SK-N-SH (cell line): ENCODE measurements at regions not wholly inside any gene's neighbourhood (a gene's known extent, or its start where the extent isn't known, plus 50 kb on each side); places are given as distances from the start of the nearest gene placed in this dataset.
A peak's percentile ranks its signal among the peaks of the same experiment; 100 is the strongest.

Experiments
- CTCF ChIA-PET: fragments of 300-600, 350-600 bp; formaldehyde crosslinking; extraction: SDS; loops from one replicate; lab custom pipeline; 2021; lab: Yijun Ruan, JAX
- POLR2A ChIA-PET: fragments of 350-600 bp; sonication (Branson Sonifier 250); formaldehyde crosslinking; extraction: SDS; loops from one replicate; lab custom pipeline; 2020; ENCODE audit warnings: antibody characterized with exemption, inconsistent platforms; lab: Yijun Ruan, JAX
- DNase-seq: peaks from one replicate; pipeline ENCODE4 v3.0.0; 2012
- H2AFZ ChIP-seq: fragments of 200-600 bp; sonication (generic); 2 replicates; pipeline ENCODE4 v1.8.1; 2016; ENCODE audit warnings: antibody characterized with exemption, mild to moderate bottlenecking, low read depth
- H3F3A ChIP-seq: fragments of 200-600 bp; sonication (generic); replicated peaks from 2 replicates; pipeline ENCODE3; 2016; ENCODE audit warnings: antibody characterized with exemption, mild to moderate bottlenecking; ENCODE audit not compliant: insufficient read depth
- H3K27ac ChIP-seq, 2 experiments: fragments of 200-500 bp in 1 of 2; fragments of 200-600 bp in 1 of 2; sonication (Bioruptor generic) in 1 of 2; sonication (generic), shearing (Covaris generic) in 1 of 2; 2 replicates each; pipeline versions ENCODE4 v1.5.1 to v1.6.1; 2014 to 2016; ENCODE audit warnings: low read depth in 2 of 2, inconsistent platforms in 1 of 2, low read length in 1 of 2, mild to moderate bottlenecking in 1 of 2, mixed read lengths in 1 of 2
- H3K27me3 ChIP-seq: fragments of 200-600 bp; sonication (generic), shearing (Covaris generic); 2 replicates; pipeline ENCODE4 v1.6.1; 2016; ENCODE audit warnings: mixed run types; ENCODE audit not compliant: insufficient read depth
- H3K36me3 ChIP-seq, 2 experiments: fragments of 200-500 bp in 1 of 2; fragments of 200-600 bp in 1 of 2; sonication (Bioruptor generic) in 1 of 2; sonication (generic) in 1 of 2; replicated peaks in 1 of 2; 2 replicates each; pipeline versions ENCODE3 to v1.5.1; 2014 to 2016; ENCODE audit warnings: low read length in 1 of 2, mild to moderate bottlenecking in 1 of 2; ENCODE audit not compliant: insufficient read depth in 2 of 2, control insufficient read depth in 1 of 2
- H3K4me1 ChIP-seq, 2 experiments: fragments of 200-500 bp in 1 of 2; fragments of 200-600 bp in 1 of 2; sonication (Bioruptor generic) in 1 of 2; sonication (generic), shearing (Covaris generic) in 1 of 2; 2 replicates each; pipeline versions ENCODE4 v1.5.1 to v1.6.1; 2014 to 2016; ENCODE audit warnings: low read depth in 1 of 2, low read length in 1 of 2, mixed run types in 1 of 2; ENCODE audit not compliant: insufficient read depth in 2 of 2, control insufficient read depth in 1 of 2
- H3K4me2 ChIP-seq: fragments of 200-600 bp; sonication (generic), shearing (Covaris generic); 2 replicates; pipeline ENCODE4 v1.6.1; 2017; ENCODE audit warnings: mixed run types
- H3K4me3 ChIP-seq, 2 experiments: fragments of 200-500 bp in 1 of 2; fragments of 200-600 bp in 1 of 2; sonication (Bioruptor generic) in 1 of 2; sonication (generic), shearing (Covaris generic) in 1 of 2; 2 replicates each; pipeline versions ENCODE4 v1.5.1 to v1.8.1; 2014 to 2016; ENCODE audit warnings: low read depth in 2 of 2, inconsistent platforms in 1 of 2, low read length in 1 of 2, mild to moderate bottlenecking in 1 of 2, mixed read lengths in 1 of 2, moderate library complexity in 1 of 2
- H3K79me2 ChIP-seq: fragments of 200-600 bp; sonication (generic); 2 replicates; pipeline ENCODE4 v1.8.1; 2017; ENCODE audit warnings: mild to moderate bottlenecking; ENCODE audit not compliant: insufficient read depth
- H3K9ac ChIP-seq: fragments of 200-600 bp; sonication (generic); 2 replicates; pipeline ENCODE4 v1.6.1; 2017; ENCODE audit warnings: mixed run types
- H3K9me2 ChIP-seq: fragments of 200-600 bp; sonication (generic); 2 replicates; pipeline ENCODE4 v1.6.1; 2017; ENCODE audit warnings: mixed run types
- H3K9me3 ChIP-seq: fragments of 200-600 bp; sonication (generic); 2 replicates; pipeline ENCODE4 v1.6.1; 2017; ENCODE audit warnings: mixed run types, mild to moderate bottlenecking, moderate library complexity
- H4K20me1 ChIP-seq: fragments of 200-600 bp; sonication (generic); 2 replicates; pipeline ENCODE4 v1.6.1; 2017; ENCODE audit warnings: mild to moderate bottlenecking, mixed run types; ENCODE audit not compliant: insufficient read depth
- CHD2 ChIP-seq: fragments of 150-350 bp; IDR thresholded peaks from 2 replicates; pipeline ENCODE4 v1.6.1; 2018; ENCODE audit warnings: low read length; ENCODE audit not compliant: partially characterized antibody
- EZH2phosphoT487 ChIP-seq: fragments of 200-600 bp; sonication (generic); IDR thresholded peaks from 2 replicates; pipeline ENCODE4 v1.6.1; 2017; ENCODE audit warnings: low read depth, mixed run types, mild to moderate bottlenecking, antibody characterized with exemption, moderate library complexity, borderline replicate concordance
- FOSL2 ChIP-seq: IDR thresholded peaks from 2 replicates; pipeline ENCODE4 v1.4.0; 2012; ENCODE audit warnings: low read depth, mild to moderate bottlenecking, moderate library complexity, borderline replicate concordance
- FOXJ3 ChIP-seq: sonication (generic); formaldehyde crosslinking; IDR thresholded peaks from 2 replicates; pipeline ENCODE4 v1.5.1; 2020; ENCODE audit warnings: mild to moderate bottlenecking, missing genetic modification reagents
- MXI1 ChIP-seq: IDR thresholded peaks from 2 replicates; pipeline ENCODE4 v1.6.1; 2012; ENCODE audit warnings: mild to moderate bottlenecking, low read depth, low read length, improper control_type of control experiment
- POLR2AphosphoS5 ChIP-seq: IDR thresholded peaks from 2 replicates; pipeline ENCODE4 v1.6.1; 2012; ENCODE audit warnings: low read depth, low read length
- RAD21 ChIP-seq: IDR thresholded peaks from 2 replicates; pipeline ENCODE4 v1.6.1; 2012; ENCODE audit warnings: mild to moderate bottlenecking, low read length
- RFX5 ChIP-seq: IDR thresholded peaks from 2 replicates; pipeline ENCODE4 v1.6.1; 2012; ENCODE audit warnings: mild to moderate bottlenecking, improper control_type of control experiment, low read length
- TCF12 ChIP-seq: IDR thresholded peaks from 2 replicates; pipeline ENCODE4 v1.4.0; 2012
- TEAD4 ChIP-seq: IDR thresholded peaks from 2 replicates; pipeline ENCODE4 v1.4.0; 2012; ENCODE audit warnings: mild to moderate bottlenecking, borderline replicate concordance; ENCODE audit not compliant: insufficient read depth
- YY1 ChIP-seq: IDR thresholded peaks from 2 replicates; pipeline ENCODE4 v1.4.0; 2012; ENCODE audit warnings: low read depth, mild to moderate bottlenecking
- WGBS: methylation state at CpG from one replicate; pipeline ENCODE4 v1.1.6; 2017; ENCODE audit warnings: low lambda C conversion rate; 5-methylcytosine and 5-hydroxymethylcytosine counted together
- TF ChIP-seq, protein P1 (sequence below): IDR thresholded peaks from 2 replicates; pipeline ENCODE4 v1.4.0; 2012; ENCODE audit warnings: low read depth, borderline replicate concordance
- TF ChIP-seq, protein P2 (sequence below): fragments of 150-350 bp; IDR thresholded peaks from 2 replicates; pipeline ENCODE4 v1.6.1; 2016; ENCODE audit warnings: mild to moderate bottlenecking, low read depth, low read length
- TF ChIP-seq, protein P3 (sequence below): IDR thresholded peaks from 2 replicates; pipeline ENCODE4 v1.6.1; 2012; ENCODE audit warnings: mild to moderate bottlenecking, low read depth, low read length, moderate library complexity
- TF ChIP-seq, protein P4 (sequence below): IDR thresholded peaks from 2 replicates; pipeline ENCODE4 v1.4.0; 2012; ENCODE audit warnings: low read depth

DNA sequence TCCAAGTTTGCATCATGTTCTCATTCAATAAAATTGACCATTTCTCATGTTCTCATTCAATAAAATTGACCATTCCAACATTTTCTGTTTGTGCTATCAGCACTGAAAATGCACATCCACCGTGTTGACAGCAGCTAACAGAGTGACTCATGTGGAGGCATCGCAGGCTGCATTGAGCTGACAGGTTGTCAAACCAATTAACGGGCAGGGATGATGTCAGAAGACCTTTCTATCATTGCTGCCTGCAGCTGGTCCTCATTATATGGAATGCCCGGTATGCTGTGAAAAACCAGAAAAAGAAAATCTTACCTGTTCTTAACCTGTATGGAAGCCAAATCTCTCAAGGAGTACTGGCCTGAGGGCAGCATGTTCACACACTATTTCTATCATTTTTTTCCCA lies 202.0 kb downstream of the SMIM20 start (continued):
- no peak for TF ChIP-seq RFX5
- peak; percentile 73; the same call in 1 of the 2 replicates for TF ChIP-seq FOSL2
- no peak for TF ChIP-seq EZH2phosphoT487
- peak; percentile 98 for TF ChIP-seq POLR2AphosphoS5
- no peak for TF ChIP-seq MXI1
- TF ChIP-seq YY1: no peak
- TF ChIP-seq CHD2: no peak
- TF ChIP-seq, protein P1, sequence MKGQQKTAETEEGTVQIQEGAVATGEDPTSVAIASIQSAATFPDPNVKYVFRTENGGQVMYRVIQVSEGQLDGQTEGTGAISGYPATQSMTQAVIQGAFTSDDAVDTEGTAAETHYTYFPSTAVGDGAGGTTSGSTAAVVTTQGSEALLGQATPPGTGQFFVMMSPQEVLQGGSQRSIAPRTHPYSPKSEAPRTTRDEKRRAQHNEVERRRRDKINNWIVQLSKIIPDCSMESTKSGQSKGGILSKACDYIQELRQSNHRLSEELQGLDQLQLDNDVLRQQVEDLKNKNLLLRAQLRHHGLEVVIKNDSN: no peak
- TF ChIP-seq, protein P2, sequence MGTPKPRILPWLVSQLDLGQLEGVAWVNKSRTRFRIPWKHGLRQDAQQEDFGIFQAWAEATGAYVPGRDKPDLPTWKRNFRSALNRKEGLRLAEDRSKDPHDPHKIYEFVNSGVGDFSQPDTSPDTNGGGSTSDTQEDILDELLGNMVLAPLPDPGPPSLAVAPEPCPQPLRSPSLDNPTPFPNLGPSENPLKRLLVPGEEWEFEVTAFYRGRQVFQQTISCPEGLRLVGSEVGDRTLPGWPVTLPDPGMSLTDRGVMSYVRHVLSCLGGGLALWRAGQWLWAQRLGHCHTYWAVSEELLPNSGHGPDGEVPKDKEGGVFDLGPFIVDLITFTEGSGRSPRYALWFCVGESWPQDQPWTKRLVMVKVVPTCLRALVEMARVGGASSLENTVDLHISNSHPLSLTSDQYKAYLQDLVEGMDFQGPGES: no peak
- TF ChIP-seq, protein P3, sequence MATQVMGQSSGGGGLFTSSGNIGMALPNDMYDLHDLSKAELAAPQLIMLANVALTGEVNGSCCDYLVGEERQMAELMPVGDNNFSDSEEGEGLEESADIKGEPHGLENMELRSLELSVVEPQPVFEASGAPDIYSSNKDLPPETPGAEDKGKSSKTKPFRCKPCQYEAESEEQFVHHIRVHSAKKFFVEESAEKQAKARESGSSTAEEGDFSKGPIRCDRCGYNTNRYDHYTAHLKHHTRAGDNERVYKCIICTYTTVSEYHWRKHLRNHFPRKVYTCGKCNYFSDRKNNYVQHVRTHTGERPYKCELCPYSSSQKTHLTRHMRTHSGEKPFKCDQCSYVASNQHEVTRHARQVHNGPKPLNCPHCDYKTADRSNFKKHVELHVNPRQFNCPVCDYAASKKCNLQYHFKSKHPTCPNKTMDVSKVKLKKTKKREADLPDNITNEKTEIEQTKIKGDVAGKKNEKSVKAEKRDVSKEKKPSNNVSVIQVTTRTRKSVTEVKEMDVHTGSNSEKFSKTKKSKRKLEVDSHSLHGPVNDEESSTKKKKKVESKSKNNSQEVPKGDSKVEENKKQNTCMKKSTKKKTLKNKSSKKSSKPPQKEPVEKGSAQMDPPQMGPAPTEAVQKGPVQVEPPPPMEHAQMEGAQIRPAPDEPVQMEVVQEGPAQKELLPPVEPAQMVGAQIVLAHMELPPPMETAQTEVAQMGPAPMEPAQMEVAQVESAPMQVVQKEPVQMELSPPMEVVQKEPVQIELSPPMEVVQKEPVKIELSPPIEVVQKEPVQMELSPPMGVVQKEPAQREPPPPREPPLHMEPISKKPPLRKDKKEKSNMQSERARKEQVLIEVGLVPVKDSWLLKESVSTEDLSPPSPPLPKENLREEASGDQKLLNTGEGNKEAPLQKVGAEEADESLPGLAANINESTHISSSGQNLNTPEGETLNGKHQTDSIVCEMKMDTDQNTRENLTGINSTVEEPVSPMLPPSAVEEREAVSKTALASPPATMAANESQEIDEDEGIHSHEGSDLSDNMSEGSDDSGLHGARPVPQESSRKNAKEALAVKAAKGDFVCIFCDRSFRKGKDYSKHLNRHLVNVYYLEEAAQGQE: 0 out of 2 replicates have a peak, but pooled peaks have one; percentile 38
- TF ChIP-seq, protein P4, sequence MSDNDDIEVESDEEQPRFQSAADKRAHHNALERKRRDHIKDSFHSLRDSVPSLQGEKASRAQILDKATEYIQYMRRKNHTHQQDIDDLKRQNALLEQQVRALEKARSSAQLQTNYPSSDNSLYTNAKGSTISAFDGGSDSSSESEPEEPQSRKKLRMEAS: peak; percentile 38; the same call in 1 of the 2 replicates
- TF ChIP-seq TEAD4: peak; percentile 80
- no peak for TF ChIP-seq RAD21

DNA sequence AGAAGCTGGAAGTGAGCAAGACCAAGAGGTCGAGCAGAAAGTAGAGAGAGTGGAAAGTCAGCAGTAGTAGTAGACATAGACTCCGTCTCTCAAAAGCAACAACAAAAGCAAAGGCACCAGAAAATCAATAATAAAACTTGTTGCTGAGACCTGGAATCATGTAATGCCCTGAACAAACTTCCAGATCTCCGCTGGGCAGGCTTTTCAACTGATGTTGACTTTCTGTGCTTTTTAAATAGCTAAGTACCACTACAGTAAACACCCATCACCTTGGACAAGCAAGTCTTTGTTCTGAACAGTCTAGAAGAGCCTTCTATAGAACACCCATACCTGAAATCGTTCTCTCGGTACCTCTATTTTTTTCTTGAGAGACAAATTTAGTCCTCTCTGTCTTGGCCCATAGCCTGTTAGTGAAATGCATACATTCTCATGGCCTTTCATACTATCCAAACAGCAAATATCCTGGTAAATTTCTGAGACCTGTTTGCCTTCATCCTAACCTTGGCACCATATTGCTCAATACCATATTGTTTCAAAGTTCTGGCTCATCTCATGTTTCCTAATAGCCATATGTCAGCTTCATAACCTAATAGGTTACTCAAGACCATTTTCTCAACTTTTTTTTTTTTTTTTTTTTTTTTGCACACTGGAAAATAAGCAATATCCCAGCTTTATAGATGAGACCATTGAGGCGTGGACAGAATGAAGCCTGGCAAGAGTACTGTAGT lies 200.6 kb upstream of the RBPJ start:
- Histone ChIP-seq H3K4me1 (no peaks in the 10 kb centered on the region), H2AFZ (no peak overlapping the region), H4K20me1 (no peaks in the 10 kb centered on the region), H3K9ac (no peak overlapping the region), H3K4me3 (no peak overlapping the region), H3K9me3 (no peaks in the 10 kb centered on the region), H3K79me2 (no peaks in the 10 kb centered on the region), H3K27ac (no peak overlapping the region), H3K9me2 (no peaks in the 10 kb centered on the region), H3K36me3 (no peaks in the 10 kb centered on the region), H3K27me3 (no peaks in the 10 kb centered on the region; the same call in 1 of the 2 replicates), H3K4me2 (no peak overlapping the region), H3F3A (no peaks in the 10 kb centered on the region)
- DNase-seq: no peak
- ChIA-PET POLR2A (no interaction called here), CTCF (interaction anchor here (0.7 to 0.8 kb wide), 2 partner anchors 9 to 18 kb away, joined by 3 read pairs; no protein-coding TSS in a partner anchor)
- TF ChIP-seq FOSL2: no peak
- TF ChIP-seq TCF12: no peak
- TF ChIP-seq RFX5: no peak
- no peak for TF ChIP-seq FOXJ3
- TF ChIP-seq, protein P4: no peak
- WGBS: 43% methylated on average over 6 of the region's 6 CpGs
